ENCODE measurements at regions not wholly inside any gene's neighbourhood (a gene's known extent, or its start where the extent isn't known, plus 50 kb on each side); places are given as distances from the start of the nearest gene placed in this dataset.

- TF ChIP-seq ZBTB33 (CRISPR knock-in tag; IDR thresholded peaks at IDR 0.05) (0 out of 2 replicates have a peak, but pooled peaks have one; percentile 7), TARDBP (CRISPR knock-in tag; IDR thresholded peaks at IDR 0.05) (peak; percentile 6; the same call in 1 of the 2 replicates), PCBP2 (optimal IDR thresholded peaks at IDR 0.05; ENCODE audit: low read depth, low read length, poor library complexity, severe bottlenecking) (peak; percentile 33), ZBTB38 (CRISPR knock-in tag; IDR thresholded peaks at IDR 0.05) (no peak), MTA1 (CRISPR knock-in tag; IDR thresholded peaks at IDR 0.05; ENCODE audit: borderline replicate concordance) (no peak), ZSCAN21 (CRISPR knock-in tag; IDR thresholded peaks at IDR 0.05; ENCODE audit: borderline replicate concordance) (peak; percentile 15; the same call in 1 of the 2 replicates), KLF13 (CRISPR knock-in tag; IDR thresholded peaks at IDR 0.05) (0 out of 2 replicates have a peak, but pooled peaks have one; percentile 67), MEIS2 (CRISPR knock-in tag; IDR thresholded peaks at IDR 0.05) (no peak), ZNF639 (CRISPR knock-in tag; conservative IDR thresholded peaks at IDR 0.05) (no peak), ZNF891 (CRISPR knock-in tag; IDR thresholded peaks at IDR 0.05) (0 out of 2 replicates have a peak, but pooled peaks have one; percentile 14), ZC3H13 (CRISPR knock-in tag; IDR thresholded peaks at IDR 0.05) (peak; percentile 88), ZNF749 (CRISPR knock-in tag; IDR thresholded peaks at IDR 0.05; ENCODE audit: borderline replicate concordance) (no peak), ZNF232 (CRISPR knock-in tag; IDR thresholded peaks at IDR 0.05; ENCODE audit: borderline replicate concordance) (no peak), SSRP1 (CRISPR knock-in tag; IDR thresholded peaks at IDR 0.05) (peak; percentile 83; the same call in 1 of the 2 replicates), RBFOX2 (IDR thresholded peaks at IDR 0.05; ENCODE audit: low read depth, low read length) (0 out of 2 replicates have a peak, but pooled peaks have one; percentile 1), PHF20 (CRISPR knock-in tag; IDR thresholded peaks at IDR 0.05) (no peak), HDAC6 (IDR thresholded peaks at IDR 0.05; ENCODE audit: low read depth, low read length) (0 out of 2 replicates have a peak, but pooled peaks have one; percentile 24), POLR2AphosphoS5 (IDR thresholded peaks at IDR 0.05; ENCODE audit: low read depth, low read length) (peak; percentile 39), DDIT3 (CRISPR knock-in tag; IDR thresholded peaks at IDR 0.05) (no peak), ZBTB7B (CRISPR knock-in tag; IDR thresholded peaks at IDR 0.05) (0 out of 2 replicates have a peak, but pooled peaks have one; percentile 10), ATF4 (CRISPR knock-in tag; IDR thresholded peaks at IDR 0.05) (peak in 1 of 2 experiments; percentile 23; a peak in 1 of 4 replicates)
- TF ChIP-seq, protein P1, sequence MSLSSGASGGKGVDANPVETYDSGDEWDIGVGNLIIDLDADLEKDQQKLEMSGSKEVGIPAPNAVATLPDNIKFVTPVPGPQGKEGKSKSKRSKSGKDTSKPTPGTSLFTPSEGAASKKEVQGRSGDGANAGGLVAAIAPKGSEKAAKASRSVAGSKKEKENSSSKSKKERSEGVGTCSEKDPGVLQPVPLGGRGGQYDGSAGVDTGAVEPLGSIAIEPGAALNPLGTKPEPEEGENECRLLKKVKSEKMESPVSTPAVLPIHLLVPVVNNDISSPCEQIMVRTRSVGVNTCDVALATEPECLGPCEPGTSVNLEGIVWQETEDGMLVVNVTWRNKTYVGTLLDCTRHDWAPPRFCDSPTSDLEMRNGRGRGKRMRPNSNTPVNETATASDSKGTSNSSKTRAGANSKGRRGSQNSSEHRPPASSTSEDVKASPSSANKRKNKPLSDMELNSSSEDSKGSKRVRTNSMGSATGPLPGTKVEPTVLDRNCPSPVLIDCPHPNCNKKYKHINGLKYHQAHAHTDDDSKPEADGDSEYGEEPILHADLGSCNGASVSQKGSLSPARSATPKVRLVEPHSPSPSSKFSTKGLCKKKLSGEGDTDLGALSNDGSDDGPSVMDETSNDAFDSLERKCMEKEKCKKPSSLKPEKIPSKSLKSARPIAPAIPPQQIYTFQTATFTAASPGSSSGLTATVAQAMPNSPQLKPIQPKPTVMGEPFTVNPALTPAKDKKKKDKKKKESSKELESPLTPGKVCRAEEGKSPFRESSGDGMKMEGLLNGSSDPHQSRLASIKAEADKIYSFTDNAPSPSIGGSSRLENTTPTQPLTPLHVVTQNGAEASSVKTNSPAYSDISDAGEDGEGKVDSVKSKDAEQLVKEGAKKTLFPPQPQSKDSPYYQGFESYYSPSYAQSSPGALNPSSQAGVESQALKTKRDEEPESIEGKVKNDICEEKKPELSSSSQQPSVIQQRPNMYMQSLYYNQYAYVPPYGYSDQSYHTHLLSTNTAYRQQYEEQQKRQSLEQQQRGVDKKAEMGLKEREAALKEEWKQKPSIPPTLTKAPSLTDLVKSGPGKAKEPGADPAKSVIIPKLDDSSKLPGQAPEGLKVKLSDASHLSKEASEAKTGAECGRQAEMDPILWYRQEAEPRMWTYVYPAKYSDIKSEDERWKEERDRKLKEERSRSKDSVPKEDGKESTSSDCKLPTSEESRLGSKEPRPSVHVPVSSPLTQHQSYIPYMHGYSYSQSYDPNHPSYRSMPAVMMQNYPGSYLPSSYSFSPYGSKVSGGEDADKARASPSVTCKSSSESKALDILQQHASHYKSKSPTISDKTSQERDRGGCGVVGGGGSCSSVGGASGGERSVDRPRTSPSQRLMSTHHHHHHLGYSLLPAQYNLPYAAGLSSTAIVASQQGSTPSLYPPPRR (CRISPR knock-in tag; IDR thresholded peaks at IDR 0.05; ENCODE audit: borderline replicate concordance), result no peak
Measured at GRCh38 chr1:234722270-234722704, 112.3 kb upstream of the IRF2BP2 start (continued).
